ENCODE measurements at regions not wholly inside any gene's neighbourhood (a gene's known extent, or its start where the extent isn't known, plus 50 kb on each side); places are given as distances from the start of the nearest gene placed in this dataset.

DNA sequence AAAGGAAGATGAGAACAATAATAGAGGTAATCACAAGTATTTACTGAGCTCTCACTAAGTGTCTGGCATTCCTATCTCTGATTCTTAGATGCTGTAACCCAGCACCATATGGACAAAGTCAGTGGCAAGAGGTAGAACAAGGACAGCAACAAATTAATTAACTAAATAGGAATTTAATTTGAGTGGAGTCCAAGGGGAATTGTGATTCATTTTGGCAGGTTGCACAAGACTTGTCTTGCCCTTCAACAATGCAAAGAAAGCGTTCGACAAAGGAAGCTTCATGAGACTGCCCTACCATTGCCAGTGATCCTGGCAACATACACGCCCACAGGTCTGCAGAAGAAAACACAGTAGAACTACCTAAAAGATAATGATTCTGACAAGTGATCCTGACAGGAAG is 221.6 kb downstream of the RBM43 start:
- TF ChIP-seq EP300 (IDR thresholded peaks at IDR 0.05; ENCODE audit: borderline replicate concordance) (no peak), TEAD4 (IDR thresholded peaks at IDR 0.05) (no peak)

GRCh38 chr2:151038516-151038915 is 223.1 kb downstream of the RBM43 start:
- TF ChIP-seq CREB1 (IDR thresholded peaks at IDR 0.05; ENCODE audit: low read depth) (no peak), NFIC (IDR thresholded peaks at IDR 0.05) (no peak), EGR1 (IDR thresholded peaks at IDR 0.05) (no peak), EP300 (IDR thresholded peaks at IDR 0.05; ENCODE audit: borderline replicate concordance) (no peak), CEBPB (IDR thresholded peaks at IDR 0.05) (no peak), TCF12 (IDR thresholded peaks at IDR 0.05; ENCODE audit: low read depth) (no peak), ZBTB7A (IDR thresholded peaks at IDR 0.05; ENCODE audit: low read depth) (no peak)
- TF ChIP-seq, protein P1, sequence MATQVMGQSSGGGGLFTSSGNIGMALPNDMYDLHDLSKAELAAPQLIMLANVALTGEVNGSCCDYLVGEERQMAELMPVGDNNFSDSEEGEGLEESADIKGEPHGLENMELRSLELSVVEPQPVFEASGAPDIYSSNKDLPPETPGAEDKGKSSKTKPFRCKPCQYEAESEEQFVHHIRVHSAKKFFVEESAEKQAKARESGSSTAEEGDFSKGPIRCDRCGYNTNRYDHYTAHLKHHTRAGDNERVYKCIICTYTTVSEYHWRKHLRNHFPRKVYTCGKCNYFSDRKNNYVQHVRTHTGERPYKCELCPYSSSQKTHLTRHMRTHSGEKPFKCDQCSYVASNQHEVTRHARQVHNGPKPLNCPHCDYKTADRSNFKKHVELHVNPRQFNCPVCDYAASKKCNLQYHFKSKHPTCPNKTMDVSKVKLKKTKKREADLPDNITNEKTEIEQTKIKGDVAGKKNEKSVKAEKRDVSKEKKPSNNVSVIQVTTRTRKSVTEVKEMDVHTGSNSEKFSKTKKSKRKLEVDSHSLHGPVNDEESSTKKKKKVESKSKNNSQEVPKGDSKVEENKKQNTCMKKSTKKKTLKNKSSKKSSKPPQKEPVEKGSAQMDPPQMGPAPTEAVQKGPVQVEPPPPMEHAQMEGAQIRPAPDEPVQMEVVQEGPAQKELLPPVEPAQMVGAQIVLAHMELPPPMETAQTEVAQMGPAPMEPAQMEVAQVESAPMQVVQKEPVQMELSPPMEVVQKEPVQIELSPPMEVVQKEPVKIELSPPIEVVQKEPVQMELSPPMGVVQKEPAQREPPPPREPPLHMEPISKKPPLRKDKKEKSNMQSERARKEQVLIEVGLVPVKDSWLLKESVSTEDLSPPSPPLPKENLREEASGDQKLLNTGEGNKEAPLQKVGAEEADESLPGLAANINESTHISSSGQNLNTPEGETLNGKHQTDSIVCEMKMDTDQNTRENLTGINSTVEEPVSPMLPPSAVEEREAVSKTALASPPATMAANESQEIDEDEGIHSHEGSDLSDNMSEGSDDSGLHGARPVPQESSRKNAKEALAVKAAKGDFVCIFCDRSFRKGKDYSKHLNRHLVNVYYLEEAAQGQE (IDR thresholded peaks at IDR 0.05; ENCODE audit: low read depth): no peak

DNA sequence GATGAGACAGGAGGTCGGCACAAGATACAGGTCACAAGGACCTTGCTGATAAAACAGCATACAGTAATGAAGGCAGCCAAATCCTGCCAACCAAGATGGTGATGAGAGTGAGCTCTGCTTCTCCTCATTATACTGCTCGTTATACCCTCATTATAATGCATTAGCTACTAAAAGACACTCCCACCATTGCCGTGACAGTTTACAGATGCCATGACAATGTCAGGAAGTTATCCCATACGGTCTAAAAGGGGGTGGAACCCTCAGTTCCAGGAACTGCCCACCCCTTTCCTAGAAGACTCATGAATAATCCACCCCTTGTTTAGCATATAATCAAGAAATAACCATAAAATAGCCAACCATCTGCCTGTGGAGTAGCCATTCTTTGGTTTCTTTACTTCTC is 224.2 kb downstream of the RBM43 start:
- TF ChIP-seq MAX (IDR thresholded peaks at IDR 0.05) (no peak), CEBPB (IDR thresholded peaks at IDR 0.05) (no peak), TAF1 (IDR thresholded peaks at IDR 0.05; ENCODE audit: low read depth) (no peak), CREB1 (IDR thresholded peaks at IDR 0.05; ENCODE audit: low read depth) (no peak), EGR1 (IDR thresholded peaks at IDR 0.05) (no peak), NFIC (IDR thresholded peaks at IDR 0.05) (no peak), TEAD4 (IDR thresholded peaks at IDR 0.05) (no peak)

GRCh38 chr2:151033271-151034248 is 228.1 kb downstream of the RBM43 start:
- no peak for TF ChIP-seq RAD21 (IDR thresholded peaks at IDR 0.05; ENCODE audit: low read depth)
- no peak for TF ChIP-seq CREB1 (IDR thresholded peaks at IDR 0.05; ENCODE audit: low read depth)
- TF ChIP-seq EP300 (IDR thresholded peaks at IDR 0.05; ENCODE audit: borderline replicate concordance): no peak
- TF ChIP-seq TEAD4 (IDR thresholded peaks at IDR 0.05): no peak
- no peak for TF ChIP-seq MAX (IDR thresholded peaks at IDR 0.05)
- TF ChIP-seq EGR1 (IDR thresholded peaks at IDR 0.05): no peak
- no peak for TF ChIP-seq CEBPB (IDR thresholded peaks at IDR 0.05)
- TF ChIP-seq NFIC (IDR thresholded peaks at IDR 0.05): no peak
- TF ChIP-seq ZBTB7A (IDR thresholded peaks at IDR 0.05; ENCODE audit: low read depth): no peak
- TF ChIP-seq YY1 (IDR thresholded peaks at IDR 0.05; ENCODE audit: low read depth): no peak
- TF ChIP-seq TAF1 (IDR thresholded peaks at IDR 0.05; ENCODE audit: low read depth): no peak
- no peak for TF ChIP-seq TCF12 (IDR thresholded peaks at IDR 0.05; ENCODE audit: low read depth)
- TF ChIP-seq USF1 (IDR thresholded peaks at IDR 0.05): no peak
- TF ChIP-seq, protein P1 (IDR thresholded peaks at IDR 0.05; ENCODE audit: low read depth): no peak
- TF ChIP-seq FOXM1 (IDR thresholded peaks at IDR 0.05; ENCODE audit: borderline replicate concordance, low read depth): no peak

GRCh38 chr2:151032741-151033191 is 228.9 kb downstream of the RBM43 start:
- TF ChIP-seq ZBTB7A (IDR thresholded peaks at IDR 0.05; ENCODE audit: low read depth): no peak
- TF ChIP-seq YY1 (IDR thresholded peaks at IDR 0.05; ENCODE audit: low read depth): no peak
- TF ChIP-seq FOXM1 (IDR thresholded peaks at IDR 0.05; ENCODE audit: borderline replicate concordance, low read depth): no peak
- TF ChIP-seq, protein P1 (IDR thresholded peaks at IDR 0.05; ENCODE audit: low read depth): no peak
- TF ChIP-seq CREB1 (IDR thresholded peaks at IDR 0.05; ENCODE audit: low read depth): no peak
- no peak for TF ChIP-seq TAF1 (IDR thresholded peaks at IDR 0.05; ENCODE audit: low read depth)
- TF ChIP-seq TCF12 (IDR thresholded peaks at IDR 0.05; ENCODE audit: low read depth): no peak
- TF ChIP-seq CEBPB (IDR thresholded peaks at IDR 0.05): no peak
- no peak for TF ChIP-seq TEAD4 (IDR thresholded peaks at IDR 0.05)
- no peak for TF ChIP-seq EGR1 (IDR thresholded peaks at IDR 0.05)
- TF ChIP-seq RAD21 (IDR thresholded peaks at IDR 0.05; ENCODE audit: low read depth): no peak
